Stimulated activated CD8-positive, alpha-beta memory T cell treated with anti-CD3 and anti-CD28 coated beads, Interleukin-4, amount 100 ng/mL, for 4 hours (primary cell): ENCODE measurements at regions not wholly inside any gene's neighbourhood (a gene's known extent, or its start where the extent isn't known, plus 50 kb on each side); places are given as distances from the start of the nearest gene placed in this dataset.

Experiments
- DNase-seq, 2 donors: peaks; one replicate each; pipeline ENCODE4 v3.0.0-alpha.2; 2020; ENCODE audit warnings: low read depth in 2 of 2, low spot score in 1 of 2

- no peak for DNase-seq
Observed at GRCh38 chr9:135252980-135253304, 165.5 kb downstream of the OLFM1 start.

- DNase-seq: no peak
Observed at GRCh38 chr9:135253305-135254004, 166.0 kb downstream of the OLFM1 start.

GRCh38 chr9:135254176-135255032 is 166.9 kb downstream of the OLFM1 start:
- no peak for DNase-seq

- DNase-seq: no peak
Observed at GRCh38 chr9:135255033-135255840, 167.8 kb downstream of the OLFM1 start.

- DNase-seq: no peak
Observed at GRCh38 chr9:135255841-135256580, 168.5 kb downstream of the OLFM1 start.

- no peak for DNase-seq
Observed at GRCh38 chr9:135256581-135257354, 169.3 kb downstream of the OLFM1 start.

- no peak for DNase-seq
Observed at GRCh38 chr9:135258461-135258860, 171.0 kb downstream of the OLFM1 start.

- no peak for DNase-seq
Observed at GRCh38 chr9:135259273-135259672, 171.8 kb downstream of the OLFM1 start.

GRCh38 chr9:135260221-135261180 is 173.0 kb downstream of the OLFM1 start:
- no peak for DNase-seq

GRCh38 chr9:135262248-135262647 is 174.8 kb downstream of the OLFM1 start:
- no peak for DNase-seq

- no peak for DNase-seq
Observed at GRCh38 chr9:135263511-135263910, 176.0 kb downstream of the OLFM1 start.

GRCh38 chr9:135265931-135266330 is 178.5 kb downstream of the OLFM1 start:
- no peak for DNase-seq

- no peak for DNase-seq
Observed at GRCh38 chr9:135267191-135267809, 179.8 kb downstream of the OLFM1 start.

- DNase-seq: no peak
Observed at GRCh38 chr9:135268031-135268430, 180.6 kb downstream of the OLFM1 start.

- DNase-seq: no peak
Observed at GRCh38 chr9:135268981-135269380, 181.5 kb downstream of the OLFM1 start.

GRCh38 chr9:135269912-135270830 is 182.7 kb downstream of the OLFM1 start:
- DNase-seq: no peak

GRCh38 chr9:135271425-135271824 is 184.0 kb downstream of the OLFM1 start:
- no peak for DNase-seq

GRCh38 chr9:135272608-135273007 is 185.1 kb downstream of the OLFM1 start:
- DNase-seq: no peak
